ENCODE measurements at regions not wholly inside any gene's neighbourhood (a gene's known extent, or its start where the extent isn't known, plus 50 kb on each side); places are given as distances from the start of the nearest gene placed in this dataset.

GRCh38 chr7:155927905-155928304 lies 115.6 kb upstream of the SHH start:
- H3K4me1 ChIP-seq (ENCODE audit: control insufficient read depth, insufficient read depth, low read length): no peaks in the 10 kb centered on the region
- H3K4me3 ChIP-seq (ENCODE audit: low read depth, low read length): no peak overlapping the region
- H3K36me3 ChIP-seq (ENCODE audit: control insufficient read depth, insufficient read depth, low read length): no peaks in the 10 kb centered on the region
- no peak overlapping the region for H3K27ac ChIP-seq (ENCODE audit: low read depth, low read length)
- H3K27me3 ChIP-seq (ENCODE audit: control insufficient read depth, insufficient read depth, low read length): peaks cover 2% of the 10 kb centered on the region; the same call in 1 of the 2 replicates
- H3K9me3 ChIP-seq (ENCODE audit: control insufficient read depth, insufficient read depth, low read depth, low read length): peaks cover 8% of the 10 kb centered on the region; the same call in 1 of the 2 replicates
- no peak overlapping the region for H3K9ac ChIP-seq (ENCODE audit: low read length)

DNA sequence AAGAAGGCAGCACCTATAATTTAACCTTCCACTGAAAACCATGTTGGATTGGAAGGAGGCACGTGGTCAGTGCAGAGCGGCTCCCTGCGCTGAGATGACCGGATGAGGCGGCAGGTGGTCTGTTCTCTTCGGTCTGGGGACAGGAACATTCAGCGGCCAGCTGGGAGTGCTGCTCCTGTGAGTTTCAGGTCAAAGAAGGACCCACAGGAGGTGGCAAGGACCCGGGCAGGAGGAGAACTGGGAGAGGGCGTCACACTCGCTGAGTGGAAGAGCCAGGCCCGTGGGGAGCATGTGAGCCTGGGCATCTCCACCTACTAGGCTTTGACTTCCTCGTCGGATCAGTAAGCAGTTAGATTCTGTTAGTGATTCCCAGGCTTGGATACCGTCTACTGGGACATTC lies 113.4 kb upstream of the SHH start:
- no peaks in the 10 kb centered on the region for H3K36me3 ChIP-seq (ENCODE audit: control insufficient read depth, insufficient read depth, low read length)
- H3K9me3 ChIP-seq (ENCODE audit: control insufficient read depth, insufficient read depth, low read depth, low read length): peaks cover 8% of the 10 kb centered on the region; the same call in 1 of the 2 replicates
- H3K9ac ChIP-seq (ENCODE audit: low read length): no peak overlapping the region
- H3K27ac ChIP-seq (ENCODE audit: low read depth, low read length): no peak overlapping the region
- H3K4me3 ChIP-seq (ENCODE audit: low read depth, low read length): no peak overlapping the region
- peaks cover 7% of the 10 kb centered on the region; the same call in 1 of the 2 replicates for H3K4me1 ChIP-seq (ENCODE audit: control insufficient read depth, insufficient read depth, low read length)
- peaks cover 2% of the 10 kb centered on the region; the same call in 1 of the 2 replicates for H3K27me3 ChIP-seq (ENCODE audit: control insufficient read depth, insufficient read depth, low read length)

DNA sequence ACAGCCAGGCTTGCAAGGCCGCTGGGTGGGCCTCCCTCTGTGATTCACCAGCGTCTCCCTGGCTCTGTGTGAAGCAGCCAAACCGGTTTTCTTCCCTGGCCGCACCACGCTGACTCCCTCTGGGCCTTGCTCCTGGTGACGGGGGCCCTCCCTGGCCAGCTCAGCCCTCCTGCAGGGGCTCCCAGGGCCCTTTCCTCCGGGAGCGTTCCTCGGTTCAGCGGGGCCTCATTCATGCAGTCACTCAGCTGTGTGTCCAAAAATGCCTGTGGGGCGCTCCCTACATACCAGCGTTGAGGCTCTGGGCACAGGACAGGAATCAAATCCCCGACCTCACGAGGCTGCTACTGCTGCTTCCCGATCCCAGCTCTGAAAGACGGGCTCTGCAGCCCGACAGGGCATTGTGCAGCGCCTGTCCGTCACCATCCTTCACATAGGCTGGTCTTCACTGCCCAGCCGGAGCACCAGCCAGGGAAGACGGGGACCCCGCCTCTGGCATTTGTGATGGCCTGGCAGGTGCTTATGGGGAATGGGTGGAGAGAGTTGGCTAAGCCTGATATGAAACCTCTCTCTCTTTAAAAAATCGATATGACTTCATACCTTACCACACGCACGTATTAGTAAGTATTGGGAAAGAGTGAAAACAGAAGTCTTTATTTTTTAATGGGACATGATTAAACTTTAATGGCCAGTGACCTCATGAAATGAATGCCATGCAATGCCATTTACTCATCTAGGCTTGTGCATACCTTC lies 110.0 kb upstream of the SHH start:
- no peak overlapping the region for H3K9ac ChIP-seq (ENCODE audit: low read length)
- no peaks in the 10 kb centered on the region for H3K27me3 ChIP-seq (ENCODE audit: control insufficient read depth, insufficient read depth, low read length)
- no peaks in the 10 kb centered on the region for H3K36me3 ChIP-seq (ENCODE audit: control insufficient read depth, insufficient read depth, low read length)
- peaks cover 5% of the 10 kb centered on the region; the same call in 1 of the 2 replicates for H3K9me3 ChIP-seq (ENCODE audit: control insufficient read depth, insufficient read depth, low read depth, low read length)
- no peak overlapping the region for H3K4me3 ChIP-seq (ENCODE audit: low read depth, low read length)
- no peak overlapping the region for H3K27ac ChIP-seq (ENCODE audit: low read depth, low read length)
- H3K4me1 ChIP-seq (ENCODE audit: control insufficient read depth, insufficient read depth, low read length): peaks cover 7% of the 10 kb centered on the region; the same call in 1 of the 2 replicates

DNA sequence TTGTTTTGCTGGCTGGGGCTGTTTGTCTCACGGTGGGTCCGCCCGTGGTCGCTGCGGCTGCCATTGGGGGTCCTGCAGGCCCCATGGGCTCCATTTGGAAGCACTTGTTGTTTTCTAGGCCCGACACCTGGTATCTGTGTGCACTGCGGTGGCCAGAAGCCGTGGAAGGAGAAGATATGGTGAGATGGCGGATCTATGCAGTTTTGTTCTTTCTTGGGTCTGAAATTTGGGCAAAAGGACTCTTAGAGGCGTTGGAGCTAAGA lies 109.5 kb upstream of the SHH start:
- Histone ChIP-seq H3K36me3 (ENCODE audit: control insufficient read depth, insufficient read depth, low read length) (no peaks in the 10 kb centered on the region), H3K4me1 (ENCODE audit: control insufficient read depth, insufficient read depth, low read length) (peaks cover 7% of the 10 kb centered on the region; the same call in 1 of the 2 replicates), H3K4me3 (ENCODE audit: low read depth, low read length) (no peak overlapping the region), H3K27ac (ENCODE audit: low read depth, low read length) (no peak overlapping the region), H3K27me3 (ENCODE audit: control insufficient read depth, insufficient read depth, low read length) (no peaks in the 10 kb centered on the region; the same call in 1 of the 2 replicates), H3K9ac (ENCODE audit: low read length) (no peak overlapping the region), H3K9me3 (ENCODE audit: control insufficient read depth, insufficient read depth, low read depth, low read length) (peaks cover 1% of the 10 kb centered on the region; the same call in 1 of the 2 replicates)

DNA sequence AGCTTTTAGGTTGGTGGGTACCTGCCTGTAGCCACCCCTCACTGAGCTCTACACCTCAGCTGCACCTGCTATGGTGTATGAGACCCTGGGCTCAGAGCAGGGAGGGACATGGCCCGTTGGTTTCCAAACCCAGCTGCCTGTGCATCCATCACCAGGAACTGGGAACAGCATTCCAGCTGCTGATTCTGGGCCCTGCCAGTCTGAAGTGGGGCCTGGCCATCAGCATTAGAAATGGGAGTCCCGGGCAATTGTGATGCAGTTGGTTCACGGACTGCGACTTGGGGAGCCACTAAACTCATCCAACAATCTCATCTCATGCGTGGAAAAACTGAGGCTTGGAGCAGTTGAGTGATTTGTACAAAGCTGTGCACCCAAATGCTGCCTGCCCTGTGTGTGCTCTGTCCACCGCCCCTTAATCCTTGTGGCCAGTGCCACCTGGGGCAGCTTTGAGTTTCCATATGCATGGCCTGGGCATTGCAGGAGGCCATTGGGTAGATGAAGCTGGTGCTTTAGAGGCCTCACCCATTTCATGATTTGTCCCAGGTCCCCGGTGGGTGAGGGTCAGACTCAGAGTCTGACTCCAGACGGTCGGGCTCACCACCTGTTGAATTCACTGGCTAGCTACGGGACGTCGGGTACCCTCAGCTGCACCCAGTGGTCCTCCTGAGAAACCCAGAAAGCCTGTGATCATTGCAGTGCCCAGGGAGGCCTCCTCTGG lies 109.0 kb upstream of the SHH start:
- no peak overlapping the region for H3K4me3 ChIP-seq (ENCODE audit: low read depth, low read length)
- H3K36me3 ChIP-seq (ENCODE audit: control insufficient read depth, insufficient read depth, low read length): no peaks in the 10 kb centered on the region
- peaks cover 7% of the 10 kb centered on the region; the same call in 1 of the 2 replicates for H3K4me1 ChIP-seq (ENCODE audit: control insufficient read depth, insufficient read depth, low read length)
- H3K27ac ChIP-seq (ENCODE audit: low read depth, low read length): no peak overlapping the region
- H3K9me3 ChIP-seq (ENCODE audit: control insufficient read depth, insufficient read depth, low read depth, low read length): no peaks in the 10 kb centered on the region; the same call in 1 of the 2 replicates
- H3K27me3 ChIP-seq (ENCODE audit: control insufficient read depth, insufficient read depth, low read length): no peaks in the 10 kb centered on the region; the same call in 1 of the 2 replicates
- no peak overlapping the region for H3K9ac ChIP-seq (ENCODE audit: low read length)

GRCh38 chr7:155920068-155920461 lies 107.8 kb upstream of the SHH start:
- Histone ChIP-seq H3K36me3 (ENCODE audit: control insufficient read depth, insufficient read depth, low read length) (no peaks in the 10 kb centered on the region), H3K4me1 (ENCODE audit: control insufficient read depth, insufficient read depth, low read length) (peaks cover 7% of the 10 kb centered on the region; the same call in 1 of the 2 replicates), H3K4me3 (ENCODE audit: low read depth, low read length) (no peak overlapping the region), H3K27me3 (ENCODE audit: control insufficient read depth, insufficient read depth, low read length) (no peaks in the 10 kb centered on the region; the same call in 1 of the 2 replicates), H3K9ac (ENCODE audit: low read length) (no peak overlapping the region), H3K9me3 (ENCODE audit: control insufficient read depth, insufficient read depth, low read depth, low read length) (no peaks in the 10 kb centered on the region; the same call in 1 of the 2 replicates), H3K27ac (ENCODE audit: low read depth, low read length) (no peak overlapping the region)

- no peak overlapping the region for H3K9ac ChIP-seq (ENCODE audit: low read length)
- no peaks in the 10 kb centered on the region for H3K36me3 ChIP-seq (ENCODE audit: control insufficient read depth, insufficient read depth, low read length)
- no peak overlapping the region for H3K4me3 ChIP-seq (ENCODE audit: low read depth, low read length)
- H3K27ac ChIP-seq (ENCODE audit: low read depth, low read length): no peak overlapping the region
- peaks cover 7% of the 10 kb centered on the region; the same call in 1 of the 2 replicates for H3K4me1 ChIP-seq (ENCODE audit: control insufficient read depth, insufficient read depth, low read length)
- no peaks in the 10 kb centered on the region; the same call in 1 of the 2 replicates for H3K9me3 ChIP-seq (ENCODE audit: control insufficient read depth, insufficient read depth, low read depth, low read length)
- H3K27me3 ChIP-seq (ENCODE audit: control insufficient read depth, insufficient read depth, low read length): no peaks in the 10 kb centered on the region; the same call in 1 of the 2 replicates
Observed at GRCh38 chr7:155919391-155920067, 107.3 kb upstream of the SHH start.

DNA sequence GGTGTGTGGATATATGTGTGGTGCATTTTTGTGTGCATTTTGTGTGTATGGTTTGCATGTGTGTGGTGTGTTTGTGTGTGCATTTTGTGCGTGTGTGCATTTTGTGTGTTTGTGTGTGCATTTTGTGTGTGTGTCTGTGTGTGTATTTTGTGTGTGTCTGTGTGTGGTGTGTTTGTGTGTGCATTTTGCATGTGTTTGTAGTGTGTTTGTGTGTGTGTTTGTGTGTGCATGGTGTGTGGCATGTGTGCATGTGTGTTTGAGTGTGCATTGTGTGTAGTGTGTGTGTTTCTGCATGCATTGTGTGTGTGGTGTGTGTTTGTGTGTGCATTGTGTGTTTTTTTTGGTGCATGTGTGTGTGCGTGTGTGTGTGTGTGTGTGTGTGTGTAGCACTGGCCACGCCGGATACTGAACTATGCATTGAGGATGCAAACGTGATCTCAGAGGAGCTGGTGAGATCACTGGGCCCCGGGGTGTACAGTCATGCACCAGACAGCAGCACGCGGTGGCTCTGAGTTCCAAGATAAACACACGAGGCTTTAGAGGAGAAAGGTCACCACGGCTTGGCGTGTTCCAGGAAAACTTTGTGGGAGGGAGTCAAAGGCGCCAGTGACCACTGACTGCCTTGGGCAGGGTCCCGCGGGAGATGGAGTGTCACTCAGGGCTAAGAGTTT lies 106.6 kb upstream of the SHH start:
- Histone ChIP-seq H3K9me3 (ENCODE audit: control insufficient read depth, insufficient read depth, low read depth, low read length) (no peaks in the 10 kb centered on the region; the same call in 1 of the 2 replicates), H3K36me3 (ENCODE audit: control insufficient read depth, insufficient read depth, low read length) (no peaks in the 10 kb centered on the region), H3K4me3 (ENCODE audit: low read depth, low read length) (no peak overlapping the region), H3K9ac (ENCODE audit: low read length) (no peak overlapping the region), H3K27ac (ENCODE audit: low read depth, low read length) (no peak overlapping the region), H3K4me1 (ENCODE audit: control insufficient read depth, insufficient read depth, low read length) (peaks cover 7% of the 10 kb centered on the region; the same call in 1 of the 2 replicates), H3K27me3 (ENCODE audit: control insufficient read depth, insufficient read depth, low read length) (no peaks in the 10 kb centered on the region; the same call in 1 of the 2 replicates)

GRCh38 chr7:155917836-155918430 lies 105.7 kb upstream of the SHH start:
- no peak overlapping the region for H3K9ac ChIP-seq (ENCODE audit: low read length)
- H3K4me1 ChIP-seq (ENCODE audit: control insufficient read depth, insufficient read depth, low read length): peaks cover 7% of the 10 kb centered on the region; the same call in 1 of the 2 replicates
- no peaks in the 10 kb centered on the region; the same call in 1 of the 2 replicates for H3K27me3 ChIP-seq (ENCODE audit: control insufficient read depth, insufficient read depth, low read length)
- H3K4me3 ChIP-seq (ENCODE audit: low read depth, low read length): no peak overlapping the region
- no peaks in the 10 kb centered on the region for H3K36me3 ChIP-seq (ENCODE audit: control insufficient read depth, insufficient read depth, low read length)
- no peak overlapping the region for H3K27ac ChIP-seq (ENCODE audit: low read depth, low read length)
- peaks cover 3% of the 10 kb centered on the region; the same call in 1 of the 2 replicates for H3K9me3 ChIP-seq (ENCODE audit: control insufficient read depth, insufficient read depth, low read depth, low read length)

Data from HUES6 (cell line).